Mucosa of gallbladder (tissue), 1 donor: ENCODE measurements at regions not wholly inside any gene's neighbourhood (a gene's known extent, or its start where the extent isn't known, plus 50 kb on each side); places are given as distances from the start of the nearest gene placed in this dataset.
"Not testable (repeated sequence)": the region's sequence is repeated elsewhere in the genome, so short reads cannot be mapped to it uniquely, and the experiment has no call there.

Experiments used
- DNase-seq: peaks from one replicate; pipeline ENCODE4 v3.0.0-alpha.2; 2020; ENCODE audit warnings: low spot score
- donor health status: DM: no; HTN: no; CAD: no.

DNA sequence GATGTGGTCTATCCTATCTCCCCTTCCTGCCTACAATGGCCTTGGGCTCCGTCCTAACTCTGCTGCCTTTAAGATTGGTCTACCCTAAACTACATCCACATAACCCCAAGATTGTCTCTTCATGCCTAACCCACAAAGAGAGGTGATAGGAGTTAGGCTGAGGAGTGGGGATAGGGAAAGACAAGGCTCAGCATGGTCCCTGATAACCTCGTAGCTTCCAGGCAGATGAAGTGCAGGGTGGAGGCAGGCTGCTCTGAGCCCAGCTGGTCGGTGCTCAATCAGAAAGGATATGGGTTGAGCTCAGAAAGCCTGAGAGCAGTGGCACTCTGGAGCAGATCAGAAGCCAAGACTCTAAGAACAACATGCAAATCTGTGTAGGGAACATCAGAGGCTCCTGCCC is 87.1 kb upstream of the KIF2A start:
- DNase-seq = not testable (repeated sequence)

DNA sequence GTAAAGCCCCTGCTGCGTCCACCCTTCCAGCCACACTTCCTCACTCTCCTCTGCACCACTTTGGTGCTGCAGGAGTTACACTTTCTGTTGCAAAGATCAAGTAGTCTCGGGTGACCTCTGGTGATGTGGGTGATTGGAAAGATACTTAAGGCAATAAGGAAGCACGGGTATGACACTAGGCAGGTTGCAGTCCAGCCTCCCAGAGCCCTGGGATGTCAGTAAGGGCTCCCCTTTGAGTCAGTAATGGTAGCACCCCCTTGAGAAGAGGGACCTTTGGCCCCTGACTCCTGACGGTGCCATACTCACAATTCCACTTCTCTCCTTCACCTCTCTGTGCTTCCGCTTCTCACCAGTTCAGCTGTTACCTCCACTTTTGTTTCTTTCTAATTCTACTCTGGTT is 84.1 kb upstream of the KIF2A start:
- DNase-seq = not testable (repeated sequence)

DNA sequence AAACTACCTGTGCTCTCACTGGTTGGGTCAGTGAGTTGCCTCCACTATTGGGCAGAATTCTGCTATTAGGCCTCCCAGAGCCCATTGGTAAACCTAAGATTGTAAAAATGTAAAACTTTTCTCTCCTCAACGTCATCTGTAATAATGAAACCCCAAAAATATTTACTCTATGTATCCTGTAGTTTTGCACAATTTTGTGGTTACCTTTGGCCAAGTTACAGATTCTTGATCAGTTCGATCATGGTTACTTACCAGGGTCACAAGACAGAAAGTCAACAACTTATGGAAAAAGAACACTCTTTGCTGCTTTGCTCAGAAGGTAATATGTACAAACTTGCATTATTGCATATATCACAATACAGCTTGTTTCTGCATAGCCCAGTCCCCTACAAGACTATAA is 83.7 kb upstream of the KIF2A start:
- DNase-seq = not testable (repeated sequence)

DNA sequence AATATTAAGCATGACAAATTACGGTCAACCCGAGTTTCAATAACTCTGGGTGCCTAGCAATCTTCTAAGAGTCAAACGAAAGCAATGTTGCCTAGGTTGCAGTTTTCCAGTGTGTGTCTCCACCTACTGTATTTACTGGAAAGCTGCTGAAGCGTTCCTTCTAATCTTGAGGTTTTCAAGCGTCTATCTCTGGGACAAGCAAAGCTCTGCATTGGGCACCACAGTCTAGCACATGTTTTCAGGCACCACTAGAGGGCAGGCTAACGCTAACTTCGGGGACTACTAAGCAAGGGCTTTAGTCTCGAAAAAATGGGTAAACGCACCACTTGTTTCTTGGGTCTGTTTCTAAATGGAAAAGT is 82.7 kb upstream of the KIF2A start:
- DNase-seq = peak; percentile 86

DNA sequence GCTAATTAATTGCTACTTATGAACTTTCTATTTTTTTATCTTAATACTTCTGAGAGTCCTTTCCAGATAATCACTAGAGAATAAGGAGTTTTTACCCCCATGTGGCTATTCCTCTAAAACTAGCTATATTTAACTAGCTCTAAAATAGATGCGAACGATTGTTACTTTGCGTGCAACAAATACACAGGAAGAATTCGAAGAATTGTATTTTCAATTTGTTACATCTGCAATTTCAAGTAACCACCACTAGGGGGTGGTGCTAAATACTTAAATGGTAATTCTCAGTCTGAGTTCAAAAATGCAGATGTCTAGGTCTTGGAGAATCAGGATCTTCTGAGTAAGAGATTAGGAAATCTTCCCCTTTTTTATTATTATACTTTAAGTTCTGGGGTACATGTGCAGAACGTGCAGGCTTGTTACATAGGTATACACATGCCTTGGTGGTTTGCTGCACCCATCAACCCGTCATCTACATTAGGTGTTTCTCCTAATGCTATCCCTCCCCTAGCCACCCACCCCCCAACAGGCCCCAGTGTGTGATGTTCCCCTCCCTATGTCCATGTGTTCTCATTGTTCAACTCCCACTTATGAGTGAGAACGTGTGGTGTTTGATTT is 80.9 kb upstream of the KIF2A start:
- not testable (repeated sequence) for DNase-seq

DNA sequence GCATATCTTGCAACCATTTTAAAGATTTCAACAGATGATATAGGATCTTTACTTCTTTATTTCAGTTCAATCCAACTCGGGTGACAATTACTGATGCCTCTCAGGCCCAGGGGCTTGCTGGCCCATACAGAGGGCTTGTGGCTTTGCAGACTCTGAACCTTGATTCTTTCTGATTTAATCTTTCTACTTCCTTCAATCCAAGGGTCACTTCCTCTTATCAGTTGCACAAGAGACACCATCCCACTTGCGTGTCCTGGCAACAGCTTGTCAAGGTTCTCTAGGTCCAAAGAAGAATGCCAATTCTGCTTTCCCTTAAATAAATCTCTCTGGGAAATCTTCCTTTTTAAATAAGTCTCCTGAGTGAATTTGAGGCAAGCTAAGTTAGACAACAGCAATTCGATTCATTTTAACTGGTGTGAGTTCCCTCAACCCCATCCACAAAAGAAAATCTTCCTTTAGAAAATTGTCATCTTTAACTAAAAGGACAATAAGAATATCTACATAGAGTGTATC is 75.1 kb upstream of the KIF2A start:
- not testable (repeated sequence) for DNase-seq

DNA sequence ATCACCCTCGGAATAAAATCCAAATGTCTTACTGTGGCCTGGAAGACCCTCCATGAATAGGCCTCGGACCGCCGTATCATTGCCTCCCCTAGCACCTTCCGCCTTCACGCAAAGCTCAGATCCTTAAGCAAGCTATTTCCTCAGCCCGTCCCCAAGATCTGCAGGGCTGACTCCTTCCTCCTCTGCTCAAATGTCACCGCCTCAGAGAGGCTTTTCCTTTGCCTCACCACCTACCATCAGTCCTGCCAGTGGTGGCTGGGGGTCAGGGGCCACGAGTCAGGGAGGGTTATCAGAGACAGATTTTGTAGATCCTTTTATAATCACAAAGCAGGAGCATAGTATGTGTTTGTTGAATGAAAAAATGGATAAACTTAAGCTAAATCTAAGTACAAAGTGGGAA is 74.4 kb upstream of the KIF2A start:
- no peak for DNase-seq

DNA sequence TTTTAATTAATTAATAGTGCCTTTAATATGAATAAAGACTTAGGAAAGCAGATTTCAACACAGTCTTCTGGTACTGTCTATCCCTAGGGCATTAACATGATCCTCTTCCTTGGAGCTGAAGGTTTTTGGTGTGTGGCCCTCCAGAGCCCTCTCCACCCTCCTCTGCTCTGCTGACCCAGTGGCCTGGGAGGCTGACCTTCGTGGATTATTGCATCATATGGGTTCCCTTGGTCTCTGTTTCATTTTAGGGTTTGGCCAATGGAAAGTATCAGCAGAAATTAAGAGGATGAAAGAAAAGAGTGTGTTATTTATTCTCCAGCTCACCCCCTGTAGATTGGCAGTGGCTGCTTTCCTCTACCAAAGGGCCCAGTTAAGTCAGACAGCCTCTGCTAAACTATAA is 73.8 kb upstream of the KIF2A start:
- DNase-seq = not testable (repeated sequence)

DNA sequence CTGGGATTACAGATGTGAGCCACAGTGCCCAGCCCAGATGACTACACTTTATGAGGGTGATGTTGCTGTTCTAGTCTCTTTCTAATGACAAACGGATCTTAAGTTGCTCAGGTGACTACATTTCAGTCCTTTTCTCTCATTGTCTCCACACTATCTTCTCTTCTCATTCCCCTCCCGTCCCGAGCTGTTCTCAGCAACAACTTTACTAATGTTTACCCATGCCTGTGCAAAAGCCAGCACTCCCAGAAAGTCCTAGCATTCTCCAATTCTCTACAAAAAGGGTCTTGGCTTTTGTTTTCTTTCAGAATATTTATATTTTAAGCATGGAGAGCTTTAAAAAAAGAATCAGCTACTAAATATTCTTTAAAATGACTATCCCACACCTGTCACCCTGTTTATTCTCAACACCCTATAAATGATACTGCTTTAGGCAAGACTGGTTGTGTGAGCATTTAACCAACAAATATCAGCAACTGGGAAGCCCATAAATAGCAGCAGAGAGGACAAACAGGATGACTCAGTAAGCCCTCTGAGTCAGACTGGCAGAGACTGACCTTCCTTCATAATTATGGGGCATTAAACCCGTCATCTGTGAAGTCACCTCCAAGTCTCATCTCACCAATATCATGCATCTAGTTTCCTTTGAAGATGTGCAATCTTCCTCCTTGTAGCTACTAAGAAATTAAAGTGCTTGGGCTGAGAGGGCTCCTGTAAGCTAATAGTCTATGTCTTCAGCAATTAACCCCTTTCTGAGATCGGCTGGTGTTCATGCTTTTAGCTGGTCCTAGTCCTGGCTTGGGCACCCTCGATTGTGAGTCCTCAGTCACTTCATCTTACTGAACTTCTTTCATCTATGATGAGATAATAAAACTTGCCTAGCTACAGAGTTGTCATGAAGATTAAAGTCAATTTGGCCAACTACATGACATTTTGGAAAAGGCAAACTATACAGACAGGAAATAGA is 72.6 kb upstream of the KIF2A start:
- not testable (repeated sequence) for DNase-seq

DNA sequence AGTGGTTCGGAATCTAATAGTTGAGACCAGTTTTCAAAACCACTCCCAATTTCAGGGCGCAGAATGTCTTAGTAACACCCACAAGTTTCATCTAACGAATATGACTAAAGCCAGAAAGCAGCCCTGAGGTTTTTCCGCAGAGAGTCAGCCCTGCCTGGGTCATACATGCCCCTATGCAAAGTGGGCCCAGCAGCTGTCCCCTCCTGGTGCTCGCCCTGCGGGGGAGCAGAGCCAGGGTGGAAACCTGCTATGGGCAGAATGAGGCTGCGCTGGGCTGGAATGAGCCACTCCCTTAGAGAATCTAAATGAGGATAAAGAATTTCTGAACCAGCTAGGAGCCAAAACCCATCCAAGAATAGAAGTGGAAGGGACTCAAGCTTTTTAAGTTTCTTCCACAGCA is 69.4 kb upstream of the KIF2A start:
- DNase-seq = not testable (repeated sequence)

DNA sequence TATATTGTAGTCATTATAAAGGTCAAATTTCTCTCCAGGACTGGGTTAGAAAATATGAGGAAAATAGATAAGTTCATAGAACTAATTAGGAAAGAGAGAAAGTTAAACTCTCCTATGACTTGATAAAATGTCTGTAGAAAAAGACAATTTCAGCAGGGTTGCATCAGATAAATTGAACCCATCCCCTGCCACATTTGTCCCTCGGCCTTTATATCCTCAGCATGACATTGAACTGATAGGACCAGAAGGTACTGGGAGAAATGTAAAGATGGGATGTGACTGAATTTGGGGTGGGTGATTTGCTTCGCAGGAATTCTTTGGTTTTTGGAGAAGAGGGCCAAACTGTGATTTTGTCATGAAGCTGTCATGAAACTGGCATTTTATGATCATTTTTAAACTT is 68.1 kb upstream of the KIF2A start:
- DNase-seq = not testable (repeated sequence)

DNA sequence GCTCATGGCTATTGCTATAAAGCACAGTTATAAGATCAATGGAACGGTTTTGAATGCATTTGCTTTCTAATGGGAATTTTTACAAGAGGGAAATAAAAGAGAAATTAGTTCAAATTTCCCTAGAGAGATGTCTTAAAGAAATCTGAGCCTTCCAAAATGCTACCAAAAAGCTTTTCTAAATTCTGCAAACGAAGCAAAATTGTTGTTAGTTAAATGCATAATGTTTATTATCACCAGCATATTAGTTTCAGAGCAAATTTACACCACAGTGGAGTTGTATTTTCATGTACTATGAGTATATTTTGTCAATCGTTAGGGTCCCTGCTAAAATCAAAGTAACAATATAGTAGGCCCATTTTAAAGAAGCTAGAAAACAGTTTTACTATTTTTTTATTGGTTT is 67.4 kb upstream of the KIF2A start:
- DNase-seq = not testable (repeated sequence)

DNA sequence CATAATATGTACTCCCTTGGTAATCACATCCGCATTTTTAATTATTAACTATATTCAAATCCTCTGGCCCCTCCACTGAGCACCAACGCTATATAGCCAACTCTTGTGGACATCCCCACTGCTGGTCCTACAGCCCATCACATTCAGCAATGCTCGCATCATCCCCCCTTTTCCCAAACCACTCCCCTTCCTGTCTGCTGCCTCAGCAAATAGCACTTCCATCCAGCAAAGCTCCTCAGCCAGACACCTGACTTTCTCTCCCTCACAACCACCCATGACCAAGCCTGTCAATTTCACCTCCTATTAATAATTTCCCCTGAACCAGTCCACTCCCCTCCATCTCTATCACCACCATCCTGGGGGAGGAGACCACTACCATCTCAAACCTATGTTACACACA is 65.5 kb upstream of the KIF2A start:
- not testable (repeated sequence) for DNase-seq

DNA sequence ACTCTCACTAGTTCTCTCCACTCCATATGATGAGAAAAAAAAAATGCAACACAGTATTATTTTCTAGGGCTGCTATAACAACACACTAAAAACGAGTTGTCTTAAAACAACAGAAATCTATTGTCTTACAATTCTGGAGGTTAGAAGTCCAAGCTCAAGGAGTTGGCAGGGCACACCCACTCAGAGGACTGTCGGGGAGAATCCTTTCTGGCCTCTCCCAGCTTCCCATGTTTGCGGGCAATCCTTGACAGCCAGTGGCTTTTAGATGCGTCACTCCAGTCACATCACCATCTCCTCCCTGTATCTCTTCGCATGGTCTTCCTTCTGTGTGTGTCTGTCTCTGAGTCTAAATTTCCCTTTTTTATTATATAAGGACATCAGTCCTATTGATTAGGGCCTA is 64.0 kb upstream of the KIF2A start:
- DNase-seq = not testable (repeated sequence)

DNA sequence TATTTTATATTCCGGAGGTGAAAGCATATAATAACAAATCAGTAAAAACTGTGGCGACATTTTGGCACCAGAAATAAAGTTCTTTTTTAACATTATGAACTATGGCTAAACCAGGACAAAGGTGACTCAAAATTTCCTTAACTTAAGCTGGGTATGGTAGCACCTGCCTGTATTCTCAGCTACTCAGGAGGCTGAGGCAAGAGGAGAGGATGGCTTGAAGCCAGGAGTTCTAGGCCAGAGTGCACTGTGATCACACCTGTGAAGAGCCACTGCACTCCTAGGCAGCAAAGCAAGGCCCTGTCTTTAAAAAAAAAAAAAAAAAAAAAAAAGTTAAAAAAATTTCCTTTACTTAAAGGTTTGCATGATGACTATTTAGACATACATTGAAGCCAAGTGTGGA is 63.0 kb upstream of the KIF2A start:
- not testable (repeated sequence) for DNase-seq

DNA sequence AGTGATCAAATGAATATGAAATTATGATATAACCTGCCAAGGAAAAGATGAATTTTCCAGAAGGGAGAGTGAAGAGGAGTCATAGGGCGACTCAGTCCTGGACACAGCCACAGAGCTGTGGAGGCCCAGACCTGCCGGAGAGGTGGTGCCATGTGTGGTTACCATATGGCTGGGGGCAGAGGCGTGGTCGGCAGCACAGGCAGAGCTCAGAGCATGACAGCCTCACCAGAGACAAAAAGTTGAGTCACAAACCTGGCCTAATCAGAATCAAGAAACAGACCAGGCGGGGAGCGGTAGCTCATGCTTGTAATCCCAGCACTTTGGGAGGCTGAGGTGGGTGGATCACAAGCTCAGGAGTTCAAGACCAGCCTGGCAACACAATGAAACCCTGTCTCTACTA is 57.8 kb upstream of the KIF2A start:
- DNase-seq = not testable (repeated sequence)

DNA sequence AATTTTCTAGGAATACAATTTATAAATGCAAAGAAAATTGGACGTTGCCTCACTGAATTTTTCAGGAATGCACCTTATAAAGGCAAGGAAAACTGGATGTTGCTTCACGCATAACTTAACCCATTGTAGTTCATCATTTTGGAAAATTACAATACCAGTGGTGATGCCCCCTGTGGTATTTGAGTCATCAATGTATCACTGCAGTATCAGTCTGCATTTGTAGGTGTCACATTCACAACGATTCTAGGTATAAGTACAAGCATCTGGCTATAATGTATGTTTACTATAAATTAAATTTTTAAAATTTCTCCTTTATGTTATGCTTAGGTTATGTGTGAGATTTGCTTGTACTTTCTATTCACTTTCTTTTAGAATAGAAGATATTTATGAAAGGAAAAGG is 55.9 kb upstream of the KIF2A start:
- not testable (repeated sequence) for DNase-seq

DNA sequence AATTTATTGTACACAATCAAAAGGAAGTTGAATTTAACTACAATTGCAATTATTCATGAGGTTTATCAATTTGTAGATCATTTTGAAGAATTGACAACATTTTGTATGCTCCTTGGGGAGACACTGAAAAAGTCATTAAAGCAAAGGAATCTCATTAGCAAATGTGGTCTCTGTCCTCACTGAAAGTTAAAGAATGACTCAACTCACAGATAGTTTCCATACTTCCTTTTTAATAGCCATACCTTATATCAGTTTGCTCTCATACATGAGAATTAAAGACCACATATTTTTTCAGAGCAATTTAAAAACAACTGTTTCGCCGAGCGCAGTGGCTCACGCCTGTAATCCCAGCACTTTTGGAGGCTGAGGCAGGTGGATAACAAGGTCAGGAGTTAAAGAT is 55.1 kb upstream of the KIF2A start:
- DNase-seq = not testable (repeated sequence)

DNA sequence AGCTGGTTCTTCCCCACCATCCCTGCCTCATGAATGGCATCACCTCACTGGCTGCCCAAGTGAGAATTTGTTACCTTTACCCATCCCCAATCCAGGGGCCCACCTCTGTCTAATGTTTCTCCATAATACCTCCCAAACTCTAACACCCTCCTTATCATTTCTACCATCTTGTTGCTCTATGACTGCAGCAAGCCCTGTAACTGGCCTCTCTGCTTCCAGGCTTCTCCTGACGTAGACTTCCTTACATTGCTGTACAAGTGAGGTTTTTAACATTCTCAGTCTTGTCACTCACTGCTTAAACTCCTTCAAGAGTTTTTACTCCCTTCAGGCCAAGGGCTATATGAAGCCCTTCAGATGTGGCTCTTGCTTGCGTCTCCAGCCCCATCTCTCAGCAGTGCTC is 53.5 kb upstream of the KIF2A start:
- DNase-seq = not testable (repeated sequence)

DNA sequence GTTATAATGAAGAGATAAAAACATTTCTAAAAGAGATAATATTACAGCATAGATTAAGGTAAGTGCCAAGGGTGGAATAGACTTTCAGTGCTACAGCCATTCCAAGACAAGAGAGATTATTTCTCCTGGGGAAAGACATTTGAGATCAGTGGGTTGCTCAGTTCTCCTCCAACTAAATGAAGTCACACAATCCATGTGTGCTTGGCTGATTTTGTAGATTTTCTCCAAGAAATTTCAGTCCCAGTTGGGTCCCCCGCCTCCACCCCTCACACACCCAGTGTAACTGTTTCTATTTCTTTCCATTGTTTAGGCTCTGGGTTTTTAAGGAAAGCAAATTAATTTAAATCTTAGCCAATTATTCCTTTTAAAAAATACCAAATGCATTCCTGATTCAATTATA is 50.5 kb upstream of the KIF2A start:
- DNase-seq = not testable (repeated sequence)

DNA sequence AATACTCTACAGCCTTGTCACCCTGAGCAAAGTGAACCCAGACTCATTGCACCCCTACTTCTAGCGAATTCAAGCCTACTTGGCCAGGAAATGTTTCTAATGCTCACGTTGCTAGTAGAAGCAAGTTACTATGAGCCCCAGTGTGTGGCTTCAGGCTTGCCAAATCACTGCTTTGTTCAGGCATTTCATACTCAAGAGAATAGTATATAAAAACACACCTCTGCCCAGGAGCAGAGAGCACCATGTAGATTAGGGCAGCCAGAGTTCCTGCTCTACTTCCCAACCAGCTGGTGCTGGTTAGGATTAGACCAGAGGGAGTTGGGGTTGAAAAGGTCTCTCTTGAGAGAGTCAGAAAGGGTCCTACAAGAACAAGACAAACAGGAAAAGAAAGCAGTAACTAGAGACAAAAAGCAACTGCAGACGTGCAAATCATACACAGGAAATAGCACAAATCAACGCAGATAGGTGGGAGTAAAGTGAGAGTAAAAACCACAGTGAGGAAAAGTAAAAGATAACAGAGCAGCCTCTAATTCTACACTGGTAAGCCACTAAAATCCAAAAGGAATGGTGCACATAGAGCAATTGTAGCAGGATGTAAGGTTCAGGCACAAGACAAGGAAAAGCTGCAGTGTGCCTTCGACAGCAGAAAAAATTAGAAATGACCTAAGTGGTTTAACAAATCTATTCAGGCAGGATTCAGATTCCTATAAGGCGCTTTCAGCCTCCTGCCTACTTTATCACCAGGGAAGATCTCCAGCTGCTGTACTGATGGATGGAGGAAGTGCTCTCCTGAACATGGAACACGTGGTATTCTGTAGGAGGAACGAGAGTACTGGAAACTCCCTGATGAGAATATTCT is 49.6 kb upstream of the KIF2A start:
- DNase-seq = no peak
